SK-N-DZ (cell line): ENCODE measurements at regions not wholly inside any gene's neighbourhood (a gene's known extent, or its start where the extent isn't known, plus 50 kb on each side); places are given as distances from the start of the nearest gene placed in this dataset.
"Not testable (repeated sequence)": the region's sequence is repeated elsewhere in the genome, so short reads cannot be mapped to it uniquely, and the experiment has no call there.

ENCODE experiments used
- DNase-seq: peaks from one replicate; pipeline ENCODE4 v3.0.0-alpha.2; 2015; ENCODE audit warnings: low spot score

GRCh38 chr13:16201202-16201601 is 2980.4 kb downstream of the TUBA3C start:
- DNase-seq = not testable (repeated sequence)

GRCh38 chr13:16160609-16161008 is 3021.0 kb downstream of the TUBA3C start:
- DNase-seq = not testable (repeated sequence)

- not testable (repeated sequence) for DNase-seq
These were observed 3022.7 kb downstream of the TUBA3C start for GRCh38 chr13:16158958-16159357.

- DNase-seq = not testable (repeated sequence)
These were observed 3023.6 kb downstream of the TUBA3C start for GRCh38 chr13:16158016-16158415.

- DNase-seq = not testable (repeated sequence)
These were observed 3028.8 kb downstream of the TUBA3C start for GRCh38 chr13:16152849-16153248.

GRCh38 chr13:16151296-16151695 is 3030.3 kb downstream of the TUBA3C start:
- DNase-seq = not testable (repeated sequence)

- DNase-seq = not testable (repeated sequence)
These were observed 3032.2 kb downstream of the TUBA3C start for GRCh38 chr13:16149415-16149814.

GRCh38 chr13:16145652-16146051 is 3036.0 kb downstream of the TUBA3C start:
- DNase-seq = not testable (repeated sequence)

- DNase-seq = not testable (repeated sequence)
These were observed 3040.3 kb downstream of the TUBA3C start for GRCh38 chr13:16141361-16141760.

GRCh38 chr13:16136846-16137245 is 3044.8 kb downstream of the TUBA3C start:
- not testable (repeated sequence) for DNase-seq

- not testable (repeated sequence) for DNase-seq
These were observed 3052.9 kb downstream of the TUBA3C start for GRCh38 chr13:16128675-16129074.

GRCh38 chr13:16113391-16113790 is 3068.2 kb downstream of the TUBA3C start:
- DNase-seq = peak; percentile 10
